GM23248 (cell line): ENCODE measurements at regions not wholly inside any gene's neighbourhood (a gene's known extent, or its start where the extent isn't known, plus 50 kb on each side); places are given as distances from the start of the nearest gene placed in this dataset.
"Not testable (repeated sequence)": the region's sequence is repeated elsewhere in the genome, so short reads cannot be mapped to it uniquely, and the experiment has no call there.

Source experiments
- DNase-seq: peaks from one replicate; pipeline ENCODE4 v3.0.0-alpha.2; 2015
- H2AFZ ChIP-seq: fragments of 200-600 bp; sonication (generic); 2 replicates; pipeline ENCODE4 v1.6.1; 2016; ENCODE audit warnings: antibody characterized with exemption
- H3F3A ChIP-seq: fragments of 200-600 bp; sonication (generic); 2 replicates; pipeline ENCODE4 v1.6.1; 2016; ENCODE audit warnings: mild to moderate bottlenecking, antibody characterized with exemption, mixed run types; ENCODE audit not compliant: insufficient read depth
- H3K27ac ChIP-seq: fragments of 200-600 bp; sonication (generic); 2 replicates; pipeline ENCODE4 v1.5.1; 2016; ENCODE audit warnings: mild to moderate bottlenecking
- H3K27me3 ChIP-seq: fragments of 200-600 bp; sonication (generic); replicated peaks from 2 replicates; pipeline ENCODE4 v1.6.1; 2016; ENCODE audit warnings: mild to moderate bottlenecking; ENCODE audit not compliant: insufficient read depth
- H3K36me3 ChIP-seq: fragments of 200-600 bp; sonication (generic); 2 replicates; pipeline ENCODE4 v1.6.1; 2016; ENCODE audit warnings: low read depth, mild to moderate bottlenecking
- H3K4me1 ChIP-seq: fragments of 200-600 bp; sonication (generic); 2 replicates; pipeline ENCODE4 v1.6.1; 2016; ENCODE audit warnings: mild to moderate bottlenecking; ENCODE audit not compliant: insufficient read depth
- H3K4me2 ChIP-seq: fragments of 200-600 bp; sonication (generic); one replicate; pipeline ENCODE4 v1.6.1; 2016; ENCODE audit warnings: mild to moderate bottlenecking; ENCODE audit not compliant: unreplicated experiment
- H3K4me3 ChIP-seq: fragments of 200-600 bp; sonication (generic); 2 replicates; pipeline ENCODE4 v1.5.1; 2016; ENCODE audit warnings: mild to moderate bottlenecking
- H3K79me2 ChIP-seq: fragments of 200-600 bp; sonication (generic); 2 replicates; pipeline ENCODE4 v1.6.1; 2016; ENCODE audit warnings: mild to moderate bottlenecking; ENCODE audit not compliant: insufficient read depth
- H3K9ac ChIP-seq: fragments of 200-600 bp; sonication (generic); 2 replicates; pipeline ENCODE4 v1.6.1; 2016; ENCODE audit warnings: mild to moderate bottlenecking
- H3K9me2 ChIP-seq: fragments of 200-600 bp; sonication (generic); 2 replicates; pipeline ENCODE4 v1.6.1; 2016; ENCODE audit warnings: mixed run types, mild to moderate bottlenecking, moderate library complexity; ENCODE audit not compliant: insufficient read depth
- H3K9me3 ChIP-seq: fragments of 200-600 bp; sonication (generic); one replicate; pipeline ENCODE4 v1.6.1; 2017; ENCODE audit warnings: low read depth
- H4K20me1 ChIP-seq: fragments of 200-600 bp; sonication (generic); 2 replicates; pipeline ENCODE4 v1.6.0; 2016; ENCODE audit not compliant: insufficient read depth
- EZH2 ChIP-seq: fragments of 200-600 bp; sonication (generic); IDR thresholded peaks from 2 replicates; pipeline ENCODE4 v1.6.1; 2018; ENCODE audit warnings: antibody characterized with exemption, mild to moderate bottlenecking; ENCODE audit not compliant: insufficient read depth, poor library complexity, severe bottlenecking
- EZH2phosphoT487 ChIP-seq: fragments of 200-600 bp; sonication (generic); IDR thresholded peaks from 2 replicates; pipeline ENCODE4 v1.6.1; 2018; ENCODE audit warnings: antibody characterized with exemption, moderate library complexity, mild to moderate bottlenecking, low read depth; ENCODE audit not compliant: insufficient read depth
- WGBS, 2 experiments: methylation state at CpG; one replicate each; pipeline ENCODE4 v1.1.6; 2015 to 2017; ENCODE audit warnings: low lambda C conversion rate in 2 of 2, low coverage in 1 of 2; ENCODE audit errors: missing lambda C conversion rate in 2 of 2; 5-methylcytosine and 5-hydroxymethylcytosine counted together
- in situ Hi-C: fragments of 300-500 bp; cut with MboI; formaldehyde crosslinking; loops from 2 replicates; pipeline ENCODE4 v1.15.0; 2020

- Histone ChIP-seq H3K79me2 (peaks cover 27% of the 10 kb centered on the region), H3K27me3 (no peaks in the 10 kb centered on the region), H3K27ac (peak overlapping the region; percentile 71), H3K36me3 (no peaks in the 10 kb centered on the region), H3K4me2 (peak overlapping the region; percentile 88), H2AFZ (peak overlapping the region; percentile 94), H3K4me1 (peaks cover 14% of the 10 kb centered on the region), H4K20me1 (no peaks in the 10 kb centered on the region), H3F3A (no peaks in the 10 kb centered on the region), H3K4me3 (peak overlapping the region; percentile 99), H3K9me3 (no peaks in the 10 kb centered on the region), H3K9ac (peak overlapping the region; percentile 98), H3K9me2 (no peaks in the 10 kb centered on the region)
- WGBS, 2 experiments, result 8% methylated on average over 18 of the region's 18 CpGs
- in situ Hi-C loops, result loop anchor here (10.0 kb wide), 1 partner anchor 62 kb away; no protein-coding TSS in a partner anchor
- TF ChIP-seq EZH2phosphoT487 (no peak), EZH2 (no peak)
- peak; percentile 94 for DNase-seq
Observed at GRCh38 chr17:47066841-47067682, 88.0 kb upstream of the RPRML start.

- Histone ChIP-seq H3F3A (no peaks in the 10 kb centered on the region), H2AFZ (no peak overlapping the region), H3K4me1 (peaks cover 14% of the 10 kb centered on the region), H4K20me1 (no peaks in the 10 kb centered on the region), H3K79me2 (peaks cover 27% of the 10 kb centered on the region), H3K27me3 (no peaks in the 10 kb centered on the region), H3K9me2 (no peaks in the 10 kb centered on the region), H3K9ac (no peak overlapping the region), H3K27ac (no peak overlapping the region), H3K36me3 (no peaks in the 10 kb centered on the region), H3K4me2 (peak overlapping the region; percentile 88), H3K4me3 (peak overlapping the region; percentile 99; the same call in 1 of the 2 replicates), H3K9me3 (no peaks in the 10 kb centered on the region)
- WGBS, 2 experiments, result 48 to 57% methylated on average over 6 of the region's 6 CpGs
- no peak for DNase-seq
- in situ Hi-C loops, result loop anchor here (10.0 kb wide), 1 partner anchor 61 kb away; no protein-coding TSS in a partner anchor
- TF ChIP-seq EZH2phosphoT487 (no peak), EZH2 (no peak)
Observed at GRCh38 chr17:47066095-47066494, 87.0 kb upstream of the RPRML start.

GRCh38 chr17:47064684-47065083 is 85.6 kb upstream of the RPRML start:
- 94 to 96% methylated on average over 5 of the region's 5 CpGs for WGBS, 2 experiments
- Histone ChIP-seq H3K79me2 (peaks cover 27% of the 10 kb centered on the region), H3K9me3 (no peaks in the 10 kb centered on the region), H3K4me2 (no peak overlapping the region), H3K36me3 (no peaks in the 10 kb centered on the region), H3F3A (no peaks in the 10 kb centered on the region), H3K27me3 (no peaks in the 10 kb centered on the region), H2AFZ (no peak overlapping the region), H3K9me2 (no peaks in the 10 kb centered on the region), H3K9ac (no peak overlapping the region), H3K4me3 (no peak overlapping the region), H3K4me1 (0 out of 2 replicates have a peak, but pooled peaks cover 6% of the 10 kb centered on the region), H4K20me1 (no peaks in the 10 kb centered on the region), H3K27ac (no peak overlapping the region)
- in situ Hi-C loops, result loop anchor here (10.0 kb wide), 1 partner anchor 60 kb away; no protein-coding TSS in a partner anchor
- DNase-seq, result no peak
- no peak for TF ChIP-seq EZH2
- no peak for TF ChIP-seq EZH2phosphoT487

GRCh38 chr17:47063475-47063874 is 84.4 kb upstream of the RPRML start:
- Histone ChIP-seq H3F3A (no peaks in the 10 kb centered on the region), H3K9ac (no peak overlapping the region), H3K9me2 (no peaks in the 10 kb centered on the region), H4K20me1 (no peaks in the 10 kb centered on the region), H3K27ac (no peak overlapping the region), H3K4me3 (no peak overlapping the region), H3K36me3 (no peaks in the 10 kb centered on the region), H3K4me2 (no peak overlapping the region), H3K9me3 (no peaks in the 10 kb centered on the region), H3K27me3 (no peaks in the 10 kb centered on the region), H3K79me2 (peaks cover 27% of the 10 kb centered on the region), H2AFZ (no peak overlapping the region), H3K4me1 (0 out of 2 replicates have a peak, but pooled peaks cover 5% of the 10 kb centered on the region)
- TF ChIP-seq EZH2phosphoT487 (no peak), EZH2 (no peak)
- DNase-seq, result no peak
- in situ Hi-C loops, result loop anchor here (10.0 kb wide), 1 partner anchor 59 kb away; no protein-coding TSS in a partner anchor
- WGBS, 2 experiments, result 89 to 93% methylated on average over 11 of the region's 11 CpGs

- H3K4me2 ChIP-seq, H3K4me1 ChIP-seq, DNase-seq, H3K4me3 ChIP-seq, H2AFZ ChIP-seq, H3K9me3 ChIP-seq, H3K9ac ChIP-seq, H4K20me1 ChIP-seq, H3K27ac ChIP-seq, H3K27me3 ChIP-seq, H3F3A ChIP-seq, H3K36me3 ChIP-seq, H3K9me2 ChIP-seq: not testable (repeated sequence)
- peaks cover 27% of the 10 kb centered on the region for H3K79me2 ChIP-seq
- in situ Hi-C loops, result loop anchor here (10.0 kb wide), 1 partner anchor 58 kb away; no protein-coding TSS in a partner anchor
- WGBS, 2 experiments, result 85 to 88% methylated on average over 5 of the region's 5 CpGs
Observed at GRCh38 chr17:47062851-47063250, 83.8 kb upstream of the RPRML start.

- not testable (repeated sequence) for H3K36me3 ChIP-seq, H3K27ac ChIP-seq, DNase-seq, H4K20me1 ChIP-seq, H2AFZ ChIP-seq, H3K9me2 ChIP-seq, H3K4me1 ChIP-seq, H3K79me2 ChIP-seq, H3K27me3 ChIP-seq, H3K4me3 ChIP-seq, H3K9ac ChIP-seq, H3K4me2 ChIP-seq, H3F3A ChIP-seq, H3K9me3 ChIP-seq
- 91 to 94% methylated on average over 10 of the region's 10 CpGs for WGBS, 2 experiments
- in situ Hi-C loops, result loop anchor here (10.0 kb wide), 1 partner anchor 55 kb away; no protein-coding TSS in a partner anchor
Observed at GRCh38 chr17:47060005-47060404, 81.0 kb upstream of the RPRML start.
